ENCODE measurements at regions not wholly inside any gene's neighbourhood (a gene's known extent, or its start where the extent isn't known, plus 50 kb on each side); places are given as distances from the start of the nearest gene placed in this dataset.
A peak's percentile ranks its signal among the peaks of the same experiment; 100 is the strongest.
"Not testable (repeated sequence)": the region's sequence is repeated elsewhere in the genome, so short reads cannot be mapped to it uniquely, and the experiment has no call there.

- DNase-seq, result no peak
These were observed 394.5 kb downstream of the RERGL start for GRCh38 chr12:17695495-17695894.

GRCh38 chr12:17691369-17691768, 398.6 kb downstream of the RERGL start:
- no peak for DNase-seq

GRCh38 chr12:17680220-17680619, 409.8 kb downstream of the RERGL start:
- no peak for DNase-seq

GRCh38 chr12:17666641-17667324, 423.2 kb downstream of the RERGL start:
- no peak for DNase-seq

- no peak for DNase-seq
These were observed 424.2 kb downstream of the RERGL start for GRCh38 chr12:17665839-17666238.

- DNase-seq, result no peak
These were observed 428.7 kb downstream of the RERGL start for GRCh38 chr12:17661250-17661649.

- DNase-seq, result no peak
These were observed 437.6 kb downstream of the RERGL start for GRCh38 chr12:17652436-17652835.

GRCh38 chr12:17642340-17642650, 447.7 kb downstream of the RERGL start:
- no peak for DNase-seq

- no peak for DNase-seq
These were observed 449.4 kb downstream of the RERGL start for GRCh38 chr12:17640615-17641014.

- DNase-seq, result no peak
These were observed 471.2 kb downstream of the RERGL start for GRCh38 chr12:17618831-17619230.

- no peak for DNase-seq
These were observed 480.3 kb downstream of the RERGL start for GRCh38 chr12:17609701-17610100.

GRCh38 chr12:17609153-17609552, 480.8 kb downstream of the RERGL start:
- DNase-seq, result peak; percentile 48

GRCh38 chr12:17595111-17595510, 494.9 kb downstream of the RERGL start:
- DNase-seq, result no peak

GRCh38 chr12:17593715-17594406, 496.1 kb downstream of the RERGL start:
- no peak for DNase-seq

- no peak for DNase-seq
These were observed 497.5 kb downstream of the RERGL start for GRCh38 chr12:17592472-17592871.

- no peak for DNase-seq
These were observed 498.9 kb downstream of the RERGL start for GRCh38 chr12:17591005-17591681.

GRCh38 chr12:17588968-17589367, 501.0 kb downstream of the RERGL start:
- peak; percentile 7 for DNase-seq

GRCh38 chr12:17579205-17580026, 510.6 kb downstream of the RERGL start:
- DNase-seq, result peak; percentile 18

- DNase-seq, result no peak
These were observed 512.6 kb downstream of the RERGL start for GRCh38 chr12:17577405-17577804.

GRCh38 chr12:17572250-17572649, 517.7 kb downstream of the RERGL start:
- DNase-seq, result no peak

GRCh38 chr12:17571047-17571446, 518.9 kb downstream of the RERGL start:
- no peak for DNase-seq

GRCh38 chr12:17564630-17565029, 525.4 kb downstream of the RERGL start:
- not testable (repeated sequence) for DNase-seq

GRCh38 chr12:17550011-17550410, 540.0 kb downstream of the RERGL start:
- no peak for DNase-seq

Data from NCI-H1092 treated with DMSO at 0.1 percent for 48 hours (cell line).